ENCODE measurements at regions not wholly inside any gene's neighbourhood (a gene's known extent, or its start where the extent isn't known, plus 50 kb on each side); places are given as distances from the start of the nearest gene placed in this dataset.

- TF ChIP-seq CTCF (conservative IDR thresholded peaks at IDR 0.05 in 1 of 2, IDR thresholded peaks at IDR 0.05 in 1 of 2; ENCODE audit: low read depth in 1 of 2, low read length in 2 of 2) (no peak), EZH2 (IDR thresholded peaks at IDR 0.05; ENCODE audit: low read length, missing control alignments) (no peak)
Observed at GRCh38 chr9:25537808-25538207, 140.4 kb downstream of the TUSC1 start.
